H1 (cell line): ENCODE measurements at regions not wholly inside any gene's neighbourhood (a gene's known extent, or its start where the extent isn't known, plus 50 kb on each side); places are given as distances from the start of the nearest gene placed in this dataset.

Experiments used
- CHD7 ChIP-seq: fragments of 300-600 bp; sonication (generic); IDR thresholded peaks from 2 replicates; pipeline ENCODE4 v1.7.1; 2012; ENCODE audit warnings: low read length, moderate library complexity, mild to moderate bottlenecking, inconsistent platforms; ENCODE audit not compliant: insufficient replicate concordance
- E2F6 ChIP-seq: IDR thresholded peaks from 2 replicates; pipeline ENCODE4 v1.6.1; 2012; ENCODE audit warnings: inconsistent platforms
- JUN ChIP-seq: IDR thresholded peaks from 2 replicates; pipeline ENCODE4 v1.6.1; 2011; ENCODE audit warnings: low read depth, mild to moderate bottlenecking, improper control_type of control experiment, low read length
- YY1 ChIP-seq: IDR thresholded peaks from 2 replicates; pipeline ENCODE4 v1.6.1; 2011; ENCODE audit warnings: low read depth, mild to moderate bottlenecking, low read length

DNA sequence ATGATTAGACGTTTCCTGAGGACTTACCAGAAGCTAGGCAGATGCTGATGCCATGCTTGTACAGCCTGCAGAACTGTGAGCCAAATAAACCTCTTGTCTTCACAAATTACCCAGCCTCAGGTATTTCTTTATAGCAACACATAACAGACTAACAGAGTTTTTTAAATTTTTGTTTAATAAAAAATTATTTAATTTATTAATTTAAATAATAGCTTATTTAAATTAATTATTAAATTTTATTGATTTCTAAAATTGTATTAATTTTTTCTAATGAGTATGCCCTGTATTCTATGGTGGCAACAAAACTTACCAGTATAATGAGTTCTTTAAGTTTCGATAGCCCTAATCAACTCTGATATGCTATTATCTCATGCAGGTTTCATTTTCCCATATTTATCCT is 259.8 kb downstream of the IKZF2 start (continued):
- TF ChIP-seq E2F6 (no peak), YY1 (no peak), JUN (no peak), CHD7 (no peak)
